SH-SY5Y (cell line): ENCODE measurements at regions not wholly inside any gene's neighbourhood (a gene's known extent, or its start where the extent isn't known, plus 50 kb on each side); places are given as distances from the start of the nearest gene placed in this dataset.

Source experiments
- GATA2 ChIP-seq: IDR thresholded peaks from 2 replicates; pipeline ENCODE4 v1.6.1; 2011; ENCODE audit warnings: mild to moderate bottlenecking, low read depth, low read length
- GATA3 ChIP-seq: IDR thresholded peaks from 2 replicates; pipeline ENCODE4 v1.6.1; 2011; ENCODE audit warnings: low read depth, mild to moderate bottlenecking, low read length, moderate library complexity

DNA sequence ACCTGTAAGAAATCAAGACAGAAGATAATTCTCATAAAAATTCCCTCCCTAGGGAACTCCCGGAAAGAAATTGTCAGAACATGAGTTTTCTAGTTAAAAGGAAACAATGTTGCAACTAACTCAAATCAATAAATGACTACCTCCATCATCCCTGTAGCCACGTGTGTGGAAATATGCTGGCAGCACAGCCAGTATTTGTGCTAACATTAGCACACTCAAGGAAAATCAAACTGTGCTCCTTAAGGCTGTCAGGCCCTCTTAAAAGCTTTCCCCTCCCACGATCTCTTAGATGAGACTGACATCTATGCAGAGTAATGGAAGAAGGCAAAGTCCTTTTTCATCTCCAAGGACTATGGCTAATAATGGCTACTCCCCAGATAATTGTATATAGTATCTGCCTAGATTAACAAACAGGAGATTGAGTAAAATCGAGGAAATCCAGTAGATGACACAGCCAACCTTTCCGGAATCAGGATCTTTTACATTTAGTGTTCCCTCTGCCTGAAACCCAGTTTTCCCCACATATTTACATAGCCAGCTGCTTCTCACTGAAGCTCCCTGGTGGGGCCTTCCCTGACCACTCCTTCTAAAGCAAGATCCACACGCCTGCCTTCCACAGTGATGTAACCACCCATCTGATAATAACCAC is 50.9 kb upstream of the NR5A2 start:
- no peak for TF ChIP-seq GATA2
- TF ChIP-seq GATA3, result no peak
